ENCODE measurements at regions not wholly inside any gene's neighbourhood (a gene's known extent, or its start where the extent isn't known, plus 50 kb on each side); places are given as distances from the start of the nearest gene placed in this dataset.
A peak's percentile ranks its signal among the peaks of the same experiment; 100 is the strongest.

GRCh38 chr13:99655351-99656091 lies 154.2 kb downstream of the TM9SF2 start:
- Histone ChIP-seq H4K20me1 (ENCODE audit: insufficient read depth, low read length) (no peaks in the 10 kb centered on the region), H3K36me3 (ENCODE audit: insufficient read depth, low read length) (no peaks in the 10 kb centered on the region; the same call in 1 of the 2 replicates), H3K9me3 (ENCODE audit: insufficient read depth, low read length, severe bottlenecking) (no peaks in the 10 kb centered on the region), H3K79me2 (ENCODE audit: insufficient read depth, low read length) (no peaks in the 10 kb centered on the region), H3K4me1 (ENCODE audit: insufficient read depth, low read length) (peaks cover 45% of the 10 kb centered on the region), H2AFZ (ENCODE audit: low read depth, low read length) (peak overlapping the region; percentile 56), H3K4me2 (ENCODE audit: insufficient read depth, low read length) (peak overlapping the region; percentile 62), H3K27ac (ENCODE audit: low read length) (peak overlapping the region; percentile 86), H3K9ac (ENCODE audit: low read depth, low read length) (peak overlapping the region; percentile 53), H3K27me3 (ENCODE audit: insufficient read depth, low read length, poor library complexity) (no peaks in the 10 kb centered on the region), H3K4me3 (ENCODE audit: low read depth in 1 of 2, low read length in 2 of 2) (peak overlapping the region in 1 of 2 experiments; percentile 50; a peak in 2 of 4 replicates)
- ATAC-seq (ENCODE audit: insufficient read depth, low read depth) (peak; percentile 1; the same call in 1 of the 3 replicates), DNase-seq (no peak)
- TF ChIP-seq EZH2 (IDR thresholded peaks at IDR 0.05; ENCODE audit: borderline replicate concordance, low read depth, low read length, severe bottlenecking): no peak
- TF ChIP-seq, protein P1, sequence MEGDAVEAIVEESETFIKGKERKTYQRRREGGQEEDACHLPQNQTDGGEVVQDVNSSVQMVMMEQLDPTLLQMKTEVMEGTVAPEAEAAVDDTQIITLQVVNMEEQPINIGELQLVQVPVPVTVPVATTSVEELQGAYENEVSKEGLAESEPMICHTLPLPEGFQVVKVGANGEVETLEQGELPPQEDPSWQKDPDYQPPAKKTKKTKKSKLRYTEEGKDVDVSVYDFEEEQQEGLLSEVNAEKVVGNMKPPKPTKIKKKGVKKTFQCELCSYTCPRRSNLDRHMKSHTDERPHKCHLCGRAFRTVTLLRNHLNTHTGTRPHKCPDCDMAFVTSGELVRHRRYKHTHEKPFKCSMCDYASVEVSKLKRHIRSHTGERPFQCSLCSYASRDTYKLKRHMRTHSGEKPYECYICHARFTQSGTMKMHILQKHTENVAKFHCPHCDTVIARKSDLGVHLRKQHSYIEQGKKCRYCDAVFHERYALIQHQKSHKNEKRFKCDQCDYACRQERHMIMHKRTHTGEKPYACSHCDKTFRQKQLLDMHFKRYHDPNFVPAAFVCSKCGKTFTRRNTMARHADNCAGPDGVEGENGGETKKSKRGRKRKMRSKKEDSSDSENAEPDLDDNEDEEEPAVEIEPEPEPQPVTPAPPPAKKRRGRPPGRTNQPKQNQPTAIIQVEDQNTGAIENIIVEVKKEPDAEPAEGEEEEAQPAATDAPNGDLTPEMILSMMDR (IDR thresholded peaks at IDR 0.05; ENCODE audit: borderline replicate concordance, extremely low read depth, low read length, poor library complexity, severe bottlenecking): no peak

- no peak overlapping the region for H2AFZ ChIP-seq (ENCODE audit: low read depth, low read length)
- ATAC-seq (ENCODE audit: insufficient read depth, low read depth) (no peak), DNase-seq (no peak)
- no peaks in the 10 kb centered on the region for H3K9me3 ChIP-seq (ENCODE audit: insufficient read depth, low read length, severe bottlenecking)
- no peaks in the 10 kb centered on the region for H3K27me3 ChIP-seq (ENCODE audit: insufficient read depth, low read length, poor library complexity)
- no peak overlapping the region for H3K27ac ChIP-seq (ENCODE audit: low read length)
- H3K4me3 ChIP-seq (ENCODE audit: low read depth in 1 of 2, low read length in 2 of 2): no peak overlapping the region
- H3K9ac ChIP-seq (ENCODE audit: low read depth, low read length): no peak overlapping the region
- H3K36me3 ChIP-seq (ENCODE audit: insufficient read depth, low read length): no peaks in the 10 kb centered on the region; the same call in 1 of the 2 replicates
- no peak overlapping the region for H3K4me2 ChIP-seq (ENCODE audit: insufficient read depth, low read length)
- peaks cover 38% of the 10 kb centered on the region for H3K4me1 ChIP-seq (ENCODE audit: insufficient read depth, low read length)
- TF ChIP-seq, protein P1 (IDR thresholded peaks at IDR 0.05; ENCODE audit: borderline replicate concordance, extremely low read depth, low read length, poor library complexity, severe bottlenecking): no peak
- TF ChIP-seq EZH2 (IDR thresholded peaks at IDR 0.05; ENCODE audit: borderline replicate concordance, low read depth, low read length, severe bottlenecking): no peak
- no peaks in the 10 kb centered on the region for H4K20me1 ChIP-seq (ENCODE audit: insufficient read depth, low read length)
- no peaks in the 10 kb centered on the region for H3K79me2 ChIP-seq (ENCODE audit: insufficient read depth, low read length)
These were observed 152.8 kb downstream of the TM9SF2 start for GRCh38 chr13:99654076-99654475.

GRCh38 chr13:99653526-99653925 lies 152.3 kb downstream of the TM9SF2 start:
- no peak for DNase-seq
- Histone ChIP-seq H3K79me2 (ENCODE audit: insufficient read depth, low read length) (no peaks in the 10 kb centered on the region), H2AFZ (ENCODE audit: low read depth, low read length) (no peak overlapping the region), H3K4me1 (ENCODE audit: insufficient read depth, low read length) (peaks cover 32% of the 10 kb centered on the region), H3K4me2 (ENCODE audit: insufficient read depth, low read length) (no peak overlapping the region), H3K36me3 (ENCODE audit: insufficient read depth, low read length) (no peaks in the 10 kb centered on the region; the same call in 1 of the 2 replicates), H3K9me3 (ENCODE audit: insufficient read depth, low read length, severe bottlenecking) (no peaks in the 10 kb centered on the region), H3K27me3 (ENCODE audit: insufficient read depth, low read length, poor library complexity) (no peaks in the 10 kb centered on the region), H3K9ac (ENCODE audit: low read depth, low read length) (no peak overlapping the region), H3K4me3 (ENCODE audit: low read depth in 1 of 2, low read length in 2 of 2) (no peak overlapping the region), H4K20me1 (ENCODE audit: insufficient read depth, low read length) (no peaks in the 10 kb centered on the region), H3K27ac (ENCODE audit: low read length) (no peak overlapping the region)
- TF ChIP-seq, protein P1 (IDR thresholded peaks at IDR 0.05; ENCODE audit: borderline replicate concordance, extremely low read depth, low read length, poor library complexity, severe bottlenecking): no peak
- TF ChIP-seq EZH2 (IDR thresholded peaks at IDR 0.05; ENCODE audit: borderline replicate concordance, low read depth, low read length, severe bottlenecking): no peak
- ATAC-seq (ENCODE audit: insufficient read depth, low read depth): no peak
